Spleen (tissue), 7 donors: ENCODE measurements at regions not wholly inside any gene's neighbourhood (a gene's known extent, or its start where the extent isn't known, plus 50 kb on each side); places are given as distances from the start of the nearest gene placed in this dataset.

Source experiments
- CTCF ChIP-seq, 11 experiments: fragments of 200-600 bp in 7 of 11; fragments of 450-650 bp in 4 of 11; sonication (generic) in 4 of 11; IDR thresholded peaks in 8 of 11; conservative IDR thresholded peaks in 3 of 11; 1 replicate in 7 of 11; 2 replicates in 4 of 11; pipeline versions ENCODE4 v1.4.0 to v1.8.0; 2016 to 2021; ENCODE audit warnings: antibody characterized with exemption in 11 of 11, inconsistent platforms in 4 of 11, mild to moderate bottlenecking in 1 of 11
- POLR2AphosphoS5 ChIP-seq, 3 donors: sonication (generic); formaldehyde crosslinking; IDR thresholded peaks; one replicate each; pipeline ENCODE4 v1.5.1; 2017; ENCODE audit warnings: antibody characterized with exemption in 3 of 3
- donor health status: DM: no; HTN: no; CAD: no; lungs with moderate emphysema.
- donor health status: DM: no; HTN: no; CAD: no.
- donor health status: DM: no; HTN: no; CAD: no.

GRCh38 chr12:124149287-124149686 is 145.6 kb upstream of the RFLNA start:
- no peak for TF ChIP-seq CTCF (IDR thresholded peaks at IDR 0.05 in 8 of 11, conservative IDR thresholded peaks at IDR 0.05 in 3 of 11)
- TF ChIP-seq POLR2AphosphoS5 (IDR thresholded peaks at IDR 0.05), result no peak
